Liver (tissue), 3 donors: ENCODE measurements at regions not wholly inside any gene's neighbourhood (a gene's known extent, or its start where the extent isn't known, plus 50 kb on each side); places are given as distances from the start of the nearest gene placed in this dataset.

Source experiments
- EGR1 ChIP-seq, 2 donors: IDR thresholded peaks; 2 replicates each; pipeline ENCODE4 v1.6.1; 2016 to 2018; ENCODE audit warnings: antibody characterized with exemption in 2 of 2, low read depth in 2 of 2
- GABPA ChIP-seq, 2 donors: IDR thresholded peaks in 1 of 2; conservative IDR thresholded peaks in 1 of 2; 2 replicates each; pipeline ENCODE4 v1.6.1; 2016; ENCODE audit warnings: antibody characterized with exemption in 2 of 2, mild to moderate bottlenecking in 1 of 2, moderate library complexity in 1 of 2
- HNF4G ChIP-seq: IDR thresholded peaks from 2 replicates; pipeline ENCODE4 v1.6.1; 2016; ENCODE audit warnings: antibody characterized with exemption
- MAX ChIP-seq: IDR thresholded peaks from 2 replicates; pipeline ENCODE4 v1.6.1; 2016; ENCODE audit warnings: antibody characterized with exemption
- RAD21 ChIP-seq, 2 donors: IDR thresholded peaks; 2 replicates each; pipeline ENCODE4 v1.6.1; 2016; ENCODE audit warnings: antibody characterized with exemption in 2 of 2, mild to moderate bottlenecking in 2 of 2
- ZBTB33 ChIP-seq: IDR thresholded peaks from 2 replicates; pipeline ENCODE4 v1.6.1; 2016; ENCODE audit warnings: antibody characterized with exemption
- TF ChIP-seq, protein P1 (sequence below): fragments of 150-350 bp; IDR thresholded peaks from 2 replicates; pipeline ENCODE4 v1.5.1; 2017; ENCODE audit warnings: improper control_type of control experiment, low read depth, low read length; ENCODE audit not compliant: missing input control
- TF ChIP-seq, protein P2 (sequence below): IDR thresholded peaks from 2 replicates; pipeline ENCODE4 v1.6.1; 2016; ENCODE audit warnings: antibody characterized with exemption, mild to moderate bottlenecking
- donor health status: healthy.
- donor health status: healthy.

GRCh38 chr13:74443631-74444030, 309.4 kb upstream of the KLF12 start:
- TF ChIP-seq, protein P1, sequence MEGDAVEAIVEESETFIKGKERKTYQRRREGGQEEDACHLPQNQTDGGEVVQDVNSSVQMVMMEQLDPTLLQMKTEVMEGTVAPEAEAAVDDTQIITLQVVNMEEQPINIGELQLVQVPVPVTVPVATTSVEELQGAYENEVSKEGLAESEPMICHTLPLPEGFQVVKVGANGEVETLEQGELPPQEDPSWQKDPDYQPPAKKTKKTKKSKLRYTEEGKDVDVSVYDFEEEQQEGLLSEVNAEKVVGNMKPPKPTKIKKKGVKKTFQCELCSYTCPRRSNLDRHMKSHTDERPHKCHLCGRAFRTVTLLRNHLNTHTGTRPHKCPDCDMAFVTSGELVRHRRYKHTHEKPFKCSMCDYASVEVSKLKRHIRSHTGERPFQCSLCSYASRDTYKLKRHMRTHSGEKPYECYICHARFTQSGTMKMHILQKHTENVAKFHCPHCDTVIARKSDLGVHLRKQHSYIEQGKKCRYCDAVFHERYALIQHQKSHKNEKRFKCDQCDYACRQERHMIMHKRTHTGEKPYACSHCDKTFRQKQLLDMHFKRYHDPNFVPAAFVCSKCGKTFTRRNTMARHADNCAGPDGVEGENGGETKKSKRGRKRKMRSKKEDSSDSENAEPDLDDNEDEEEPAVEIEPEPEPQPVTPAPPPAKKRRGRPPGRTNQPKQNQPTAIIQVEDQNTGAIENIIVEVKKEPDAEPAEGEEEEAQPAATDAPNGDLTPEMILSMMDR: no peak
- TF ChIP-seq GABPA (IDR thresholded peaks at IDR 0.05 in 1 of 2, conservative IDR thresholded peaks at IDR 0.05 in 1 of 2) (no peak), MAX (no peak), RAD21 (IDR thresholded peaks at IDR 0.05) (no peak), ZBTB33 (no peak), HNF4G (no peak), EGR1 (IDR thresholded peaks at IDR 0.05; ENCODE audit: low read depth in 2 of 2) (no peak)
- TF ChIP-seq, protein P2, sequence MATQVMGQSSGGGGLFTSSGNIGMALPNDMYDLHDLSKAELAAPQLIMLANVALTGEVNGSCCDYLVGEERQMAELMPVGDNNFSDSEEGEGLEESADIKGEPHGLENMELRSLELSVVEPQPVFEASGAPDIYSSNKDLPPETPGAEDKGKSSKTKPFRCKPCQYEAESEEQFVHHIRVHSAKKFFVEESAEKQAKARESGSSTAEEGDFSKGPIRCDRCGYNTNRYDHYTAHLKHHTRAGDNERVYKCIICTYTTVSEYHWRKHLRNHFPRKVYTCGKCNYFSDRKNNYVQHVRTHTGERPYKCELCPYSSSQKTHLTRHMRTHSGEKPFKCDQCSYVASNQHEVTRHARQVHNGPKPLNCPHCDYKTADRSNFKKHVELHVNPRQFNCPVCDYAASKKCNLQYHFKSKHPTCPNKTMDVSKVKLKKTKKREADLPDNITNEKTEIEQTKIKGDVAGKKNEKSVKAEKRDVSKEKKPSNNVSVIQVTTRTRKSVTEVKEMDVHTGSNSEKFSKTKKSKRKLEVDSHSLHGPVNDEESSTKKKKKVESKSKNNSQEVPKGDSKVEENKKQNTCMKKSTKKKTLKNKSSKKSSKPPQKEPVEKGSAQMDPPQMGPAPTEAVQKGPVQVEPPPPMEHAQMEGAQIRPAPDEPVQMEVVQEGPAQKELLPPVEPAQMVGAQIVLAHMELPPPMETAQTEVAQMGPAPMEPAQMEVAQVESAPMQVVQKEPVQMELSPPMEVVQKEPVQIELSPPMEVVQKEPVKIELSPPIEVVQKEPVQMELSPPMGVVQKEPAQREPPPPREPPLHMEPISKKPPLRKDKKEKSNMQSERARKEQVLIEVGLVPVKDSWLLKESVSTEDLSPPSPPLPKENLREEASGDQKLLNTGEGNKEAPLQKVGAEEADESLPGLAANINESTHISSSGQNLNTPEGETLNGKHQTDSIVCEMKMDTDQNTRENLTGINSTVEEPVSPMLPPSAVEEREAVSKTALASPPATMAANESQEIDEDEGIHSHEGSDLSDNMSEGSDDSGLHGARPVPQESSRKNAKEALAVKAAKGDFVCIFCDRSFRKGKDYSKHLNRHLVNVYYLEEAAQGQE: no peak
